Keratinocyte (primary cell): ENCODE measurements at regions not wholly inside any gene's neighbourhood (a gene's known extent, or its start where the extent isn't known, plus 50 kb on each side); places are given as distances from the start of the nearest gene placed in this dataset.

ENCODE experiments used
- DNase-seq: peaks from one replicate; pipeline ENCODE4 v3.0.0-alpha.2; 2011; ENCODE audit warnings: low read depth, missing footprints, low spot score
- FAIRE-seq: peaks from 2 replicates; lab custom pipeline; 2011; peaks lifted over from hg19 to GRCh38; lab: Jason Lieb, UNC
- H2AFZ ChIP-seq: 2 replicates; pipeline ENCODE4 v1.6.0; 2012; ENCODE audit warnings: low read length, control low read depth, inconsistent platforms; ENCODE audit not compliant: control insufficient read depth
- H3K27ac ChIP-seq: 2 replicates; pipeline ENCODE4 v1.5.1; 2011; ENCODE audit warnings: low read length; ENCODE audit not compliant: control insufficient read depth, insufficient read depth
- H3K27me3 ChIP-seq: 3 replicates; pipeline ENCODE4 v1.6.0; 2011; ENCODE audit warnings: low read length; ENCODE audit not compliant: control insufficient read depth, insufficient read depth; ENCODE audit errors: extremely low read depth
- H3K36me3 ChIP-seq, 2 experiments: 2 replicates in 1 of 2; 3 replicates in 1 of 2; pipeline ENCODE4 v1.5.1; 2011; ENCODE audit warnings: low read length in 2 of 2, mild to moderate bottlenecking in 1 of 2; ENCODE audit not compliant: control insufficient read depth in 2 of 2, insufficient read depth in 2 of 2; ENCODE audit errors: extremely low read depth in 1 of 2
- H3K4me1 ChIP-seq: 3 replicates; pipeline ENCODE4 v1.5.1; 2011; ENCODE audit warnings: low read length; ENCODE audit not compliant: control insufficient read depth, insufficient read depth; ENCODE audit errors: extremely low read depth
- H3K4me2 ChIP-seq: 3 replicates; pipeline ENCODE4 v1.6.0; 2011; ENCODE audit warnings: low read depth, low read length; ENCODE audit not compliant: control insufficient read depth, insufficient read depth; ENCODE audit errors: extremely low read depth
- H3K4me3 ChIP-seq, 3 experiments: fragments of 200-600 bp in 1 of 3; sonication (generic) in 1 of 3; 2 replicates in 2 of 3; 3 replicates in 1 of 3; pipeline ENCODE4 v1.5.1; 2011 to 2016; ENCODE audit warnings: low read length in 3 of 3, mild to moderate bottlenecking in 3 of 3, control low read depth in 2 of 3, inconsistent platforms in 1 of 3, low read depth in 1 of 3, mixed read lengths in 1 of 3, mixed run types in 1 of 3, moderate library complexity in 1 of 3; ENCODE audit not compliant: control insufficient read depth in 2 of 3, insufficient read depth in 2 of 3; ENCODE audit errors: extremely low read depth in 1 of 3
- H3K79me2 ChIP-seq: 2 replicates; pipeline ENCODE4 v1.6.0; 2012; ENCODE audit warnings: low read length; ENCODE audit not compliant: control insufficient read depth, insufficient read depth
- H3K9ac ChIP-seq: 3 replicates; pipeline ENCODE4 v1.6.0; 2011; ENCODE audit warnings: low read length; ENCODE audit not compliant: control insufficient read depth, insufficient read depth; ENCODE audit errors: extremely low read depth
- H3K9me1 ChIP-seq: 3 replicates; pipeline ENCODE4 v1.6.0; 2011; ENCODE audit warnings: low read length; ENCODE audit not compliant: control insufficient read depth, insufficient read depth; ENCODE audit errors: extremely low read depth
- H3K9me3 ChIP-seq: 2 replicates; pipeline ENCODE4 v1.5.1; 2012; ENCODE audit warnings: low read depth, low read length; ENCODE audit not compliant: control insufficient read depth
- H4K20me1 ChIP-seq: 3 replicates; pipeline ENCODE4 v1.6.0; 2011; ENCODE audit warnings: low read length; ENCODE audit not compliant: control insufficient read depth, insufficient read depth; ENCODE audit errors: extremely low read depth
- EZH2 ChIP-seq: IDR thresholded peaks from one replicate; pipeline ENCODE4 v1.6.1; 2012; ENCODE audit warnings: inconsistent platforms, mild to moderate bottlenecking, low read length, moderate library complexity
- dilution Hi-C: fragments of 300-500 bp; cut with MboI; formaldehyde crosslinking; loops from one replicate; pipeline ENCODE4 v1.7.0; 2020; ENCODE audit warnings: low sequenced_read_pairs; ENCODE audit not compliant: extremely low pct_ligation_motif_present
- TF ChIP-seq, protein P1 (sequence below), 3 experiments: IDR thresholded peaks in 1 of 3; conservative IDR thresholded peaks in 1 of 3; optimal IDR thresholded peaks in 1 of 3; 2 replicates in 2 of 3; 3 replicates in 1 of 3; pipeline versions ENCODE3 to v1.5.1; 2011; ENCODE audit warnings: low read length in 3 of 3, mild to moderate bottlenecking in 3 of 3, moderate library complexity in 2 of 3, control low read depth in 1 of 3, inconsistent platforms in 1 of 3; ENCODE audit not compliant: insufficient read depth in 2 of 3; ENCODE audit errors: extremely low read depth in 1 of 3

DNA sequence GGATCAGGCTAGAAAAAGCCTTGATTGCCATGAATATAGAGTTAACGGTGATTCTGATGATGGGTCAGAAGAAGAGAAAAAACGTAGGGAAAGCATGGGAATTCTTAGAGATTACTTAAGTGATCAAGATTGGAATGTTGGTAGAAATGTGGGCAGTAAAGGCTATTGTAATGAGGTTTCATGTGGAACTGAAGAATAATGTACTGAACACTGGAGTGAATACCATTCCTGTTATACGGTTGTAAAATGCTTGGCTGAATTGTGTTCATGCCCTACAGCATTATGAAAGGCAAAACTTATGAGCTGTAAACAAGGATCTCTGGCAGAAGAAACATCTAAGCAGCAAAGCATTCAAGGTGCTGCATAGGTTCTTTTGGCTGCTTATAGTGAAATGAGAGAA, 414.1 kb upstream of the CBLB start:
- DNase-seq, result no peak
- no peak for FAIRE-seq
- H3K4me3 ChIP-seq, result no peak overlapping the region
- H3K9me1 ChIP-seq, result no peaks in the 10 kb centered on the region
- no peaks in the 10 kb centered on the region for H3K36me3 ChIP-seq
- H3K9ac ChIP-seq, result no peak overlapping the region
- no peaks in the 10 kb centered on the region for H4K20me1 ChIP-seq
- no peaks in the 10 kb centered on the region for H3K9me3 ChIP-seq
- H3K4me1 ChIP-seq, result no peaks in the 10 kb centered on the region
- no peak overlapping the region for H3K27ac ChIP-seq
- TF ChIP-seq, protein P1, sequence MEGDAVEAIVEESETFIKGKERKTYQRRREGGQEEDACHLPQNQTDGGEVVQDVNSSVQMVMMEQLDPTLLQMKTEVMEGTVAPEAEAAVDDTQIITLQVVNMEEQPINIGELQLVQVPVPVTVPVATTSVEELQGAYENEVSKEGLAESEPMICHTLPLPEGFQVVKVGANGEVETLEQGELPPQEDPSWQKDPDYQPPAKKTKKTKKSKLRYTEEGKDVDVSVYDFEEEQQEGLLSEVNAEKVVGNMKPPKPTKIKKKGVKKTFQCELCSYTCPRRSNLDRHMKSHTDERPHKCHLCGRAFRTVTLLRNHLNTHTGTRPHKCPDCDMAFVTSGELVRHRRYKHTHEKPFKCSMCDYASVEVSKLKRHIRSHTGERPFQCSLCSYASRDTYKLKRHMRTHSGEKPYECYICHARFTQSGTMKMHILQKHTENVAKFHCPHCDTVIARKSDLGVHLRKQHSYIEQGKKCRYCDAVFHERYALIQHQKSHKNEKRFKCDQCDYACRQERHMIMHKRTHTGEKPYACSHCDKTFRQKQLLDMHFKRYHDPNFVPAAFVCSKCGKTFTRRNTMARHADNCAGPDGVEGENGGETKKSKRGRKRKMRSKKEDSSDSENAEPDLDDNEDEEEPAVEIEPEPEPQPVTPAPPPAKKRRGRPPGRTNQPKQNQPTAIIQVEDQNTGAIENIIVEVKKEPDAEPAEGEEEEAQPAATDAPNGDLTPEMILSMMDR (optimal IDR thresholded peaks at IDR 0.05 in 1 of 3, IDR thresholded peaks at IDR 0.05 in 1 of 3, conservative IDR thresholded peaks at IDR 0.05 in 1 of 3; ENCODE audit: extremely low read depth in 1 of 3, insufficient read depth in 2 of 3, low read length in 3 of 3), result no peak
- TF ChIP-seq EZH2, result no peak
- no peak overlapping the region for H2AFZ ChIP-seq
- dilution Hi-C loops, result no loop called here
- no peaks in the 10 kb centered on the region for H3K27me3 ChIP-seq
- no peaks in the 10 kb centered on the region for H3K79me2 ChIP-seq
- H3K4me2 ChIP-seq, result no peak overlapping the region

DNA sequence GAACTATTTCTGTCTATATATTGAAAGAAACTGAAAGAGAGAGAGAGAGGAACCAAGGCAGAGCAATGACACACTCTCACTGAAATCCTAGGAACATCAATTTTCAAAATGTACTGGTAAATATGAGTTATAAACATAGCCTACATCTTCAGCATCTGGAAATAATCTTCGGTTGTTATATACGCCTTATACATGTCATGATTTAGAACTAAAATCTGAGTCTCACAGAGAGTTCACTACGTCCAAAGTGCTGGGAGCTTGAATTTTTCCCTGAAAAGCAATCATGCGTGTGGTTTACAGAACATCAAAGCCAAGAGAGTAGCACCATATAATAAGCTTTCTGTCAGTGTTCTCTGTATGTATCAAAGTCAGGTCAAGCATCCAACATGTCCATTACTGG, 420.0 kb upstream of the CBLB start:
- no peak for FAIRE-seq

More for the DNA sequence above, 420.0 kb upstream of the CBLB start:
- no peak for DNase-seq
- Histone ChIP-seq H3K4me3 (no peak overlapping the region), H3K9me3 (no peaks in the 10 kb centered on the region), H3K4me2 (no peak overlapping the region), H3K79me2 (no peaks in the 10 kb centered on the region), H3K27me3 (no peaks in the 10 kb centered on the region), H2AFZ (no peak overlapping the region), H3K36me3 (no peaks in the 10 kb centered on the region), H3K27ac (no peak overlapping the region), H3K9ac (no peak overlapping the region), H3K9me1 (no peaks in the 10 kb centered on the region), H3K4me1 (no peaks in the 10 kb centered on the region), H4K20me1 (no peaks in the 10 kb centered on the region)
- TF ChIP-seq, protein P1 (optimal IDR thresholded peaks at IDR 0.05 in 1 of 3, IDR thresholded peaks at IDR 0.05 in 1 of 3, conservative IDR thresholded peaks at IDR 0.05 in 1 of 3; ENCODE audit: extremely low read depth in 1 of 3, insufficient read depth in 2 of 3, low read length in 3 of 3), result no peak
- TF ChIP-seq EZH2, result no peak
- dilution Hi-C loops, result no loop called here
